Esophagus squamous epithelium (tissue), 5 donors: ENCODE measurements at regions not wholly inside any gene's neighbourhood (a gene's known extent, or its start where the extent isn't known, plus 50 kb on each side); places are given as distances from the start of the nearest gene placed in this dataset.

ENCODE experiments used
- DNase-seq: peaks from one replicate; lab custom pipeline; 2025; lab: John Stamatoyannopoulos, UW
- H3K27ac ChIP-seq, 4 donors: fragments of 200-600 bp; sonication (generic); one replicate each; pipeline ENCODE4 v1.5.1; 2016 to 2019; ENCODE audit warnings: mild to moderate bottlenecking in 1 of 4
- H3K27me3 ChIP-seq, 4 donors: fragments of 200-600 bp; sonication (generic); 1 replicate in 3 of 4; 2 replicates in 1 of 4; pipeline versions ENCODE4 v1.5.1 to v1.6.0; 2017 to 2021; ENCODE audit warnings: antibody characterized with exemption in 1 of 4
- H3K36me3 ChIP-seq, 3 donors: fragments of 200-600 bp; sonication (generic); one replicate each; pipeline ENCODE4 v1.5.1; 2016 to 2019
- H3K4me1 ChIP-seq, 3 donors: fragments of 200-600 bp; sonication (generic); one replicate each; pipeline ENCODE4 v1.5.1; 2017 to 2019
- H3K4me3 ChIP-seq, 4 donors: fragments of 200-600 bp; sonication (generic); 1 replicate in 3 of 4; 2 replicates in 1 of 4; pipeline ENCODE4 v1.5.1; 2016 to 2019; ENCODE audit warnings: mild to moderate bottlenecking in 2 of 4, moderate library complexity in 1 of 4
- H3K9me3 ChIP-seq, 3 donors: fragments of 200-600 bp; sonication (generic); one replicate each; pipeline ENCODE4 v1.5.1; 2016 to 2019
- POLR2A ChIP-seq, 4 donors: fragments of 450-650 bp; IDR thresholded peaks; one replicate each; pipeline ENCODE4 v1.6.1; 2017; ENCODE audit warnings: antibody characterized with exemption in 4 of 4, mild to moderate bottlenecking in 4 of 4, moderate library complexity in 3 of 4
- WGBS, 2 donors: methylation state at CpG; one replicate each; pipeline ENCODE4 v1.1.5; 2018; 5-methylcytosine and 5-hydroxymethylcytosine counted together
- intact Hi-C: fragments of 100-400 bp; cut with DNase I; formaldehyde crosslinking; loops from one replicate; pipeline ENCODE4 v1.15.0; 2022
- TF ChIP-seq, protein P1 (sequence below), 6 experiments: fragments of 450-650 bp in 4 of 6; fragments of 200-600 bp in 2 of 6; sonication (generic) in 2 of 6; IDR thresholded peaks; one replicate each; pipeline ENCODE4 v1.5.1; 2016 to 2019; ENCODE audit warnings: antibody characterized with exemption in 6 of 6, mild to moderate bottlenecking in 4 of 6, moderate library complexity in 4 of 6
- donor health status: DM: yes; HTN: yes; CAD: no.

DNA sequence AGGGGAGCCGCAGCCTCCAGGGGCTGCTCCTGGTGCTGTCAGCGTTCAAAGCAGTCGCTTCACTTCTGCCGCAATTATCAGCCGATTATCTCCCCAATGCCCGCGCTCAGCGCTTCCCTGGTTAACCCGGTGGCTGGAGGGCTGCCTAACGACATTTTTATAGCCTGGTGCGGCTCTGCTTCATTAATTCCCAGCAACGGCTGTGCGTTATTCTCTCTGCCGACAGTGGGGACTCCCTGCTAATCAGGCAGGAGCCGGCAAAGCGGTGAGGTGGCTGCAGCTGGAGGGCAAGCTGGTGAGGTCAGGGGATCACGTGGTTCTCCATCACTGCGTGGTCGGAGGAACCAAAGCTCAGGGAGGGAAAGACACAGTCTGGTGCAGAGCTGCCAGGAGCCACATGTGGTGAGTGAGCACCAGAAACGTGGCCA is 62.9 kb downstream of the GLRX5 start:
- TF ChIP-seq, protein P1, sequence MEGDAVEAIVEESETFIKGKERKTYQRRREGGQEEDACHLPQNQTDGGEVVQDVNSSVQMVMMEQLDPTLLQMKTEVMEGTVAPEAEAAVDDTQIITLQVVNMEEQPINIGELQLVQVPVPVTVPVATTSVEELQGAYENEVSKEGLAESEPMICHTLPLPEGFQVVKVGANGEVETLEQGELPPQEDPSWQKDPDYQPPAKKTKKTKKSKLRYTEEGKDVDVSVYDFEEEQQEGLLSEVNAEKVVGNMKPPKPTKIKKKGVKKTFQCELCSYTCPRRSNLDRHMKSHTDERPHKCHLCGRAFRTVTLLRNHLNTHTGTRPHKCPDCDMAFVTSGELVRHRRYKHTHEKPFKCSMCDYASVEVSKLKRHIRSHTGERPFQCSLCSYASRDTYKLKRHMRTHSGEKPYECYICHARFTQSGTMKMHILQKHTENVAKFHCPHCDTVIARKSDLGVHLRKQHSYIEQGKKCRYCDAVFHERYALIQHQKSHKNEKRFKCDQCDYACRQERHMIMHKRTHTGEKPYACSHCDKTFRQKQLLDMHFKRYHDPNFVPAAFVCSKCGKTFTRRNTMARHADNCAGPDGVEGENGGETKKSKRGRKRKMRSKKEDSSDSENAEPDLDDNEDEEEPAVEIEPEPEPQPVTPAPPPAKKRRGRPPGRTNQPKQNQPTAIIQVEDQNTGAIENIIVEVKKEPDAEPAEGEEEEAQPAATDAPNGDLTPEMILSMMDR (IDR thresholded peaks at IDR 0.05), result no peak
- no peak for TF ChIP-seq POLR2A (IDR thresholded peaks at IDR 0.05)
- 5 to 12% methylated on average over 7 to 17 of the region's 20 CpGs for WGBS, 2 donors
- intact Hi-C loops, result no loop called here

DNA sequence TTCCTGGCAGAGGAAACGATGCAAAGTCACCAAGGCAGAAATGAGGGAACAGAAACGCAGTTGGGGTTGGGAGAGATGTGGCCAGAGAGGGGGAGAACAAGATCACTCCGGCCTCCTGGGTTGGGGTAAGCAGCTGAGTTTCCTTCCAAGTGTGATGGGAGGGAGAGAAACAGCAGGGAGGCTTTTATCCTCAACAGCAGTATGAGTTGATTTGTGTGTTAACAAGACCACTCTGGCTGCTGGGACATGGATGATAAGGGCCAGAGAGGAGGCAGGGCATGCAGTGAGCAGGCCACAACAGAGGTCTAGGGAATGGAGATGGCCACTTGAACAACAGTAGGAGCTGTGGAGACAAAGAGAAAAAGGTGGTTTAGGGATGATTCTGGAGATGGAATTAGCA is 66.8 kb downstream of the GLRX5 start:
- TF ChIP-seq, protein P1 (IDR thresholded peaks at IDR 0.05), result no peak
- no peak for TF ChIP-seq POLR2A (IDR thresholded peaks at IDR 0.05)
- Histone ChIP-seq H3K4me1 (peaks cover 0 to 4% (median 0%) of the 10 kb centered on the region in 3 donors), H3K4me3 (no peak overlapping the region), H3K36me3 (no peaks in the 10 kb centered on the region), H3K9me3 (no peaks in the 10 kb centered on the region), H3K27me3 (peaks cover 0 to 83% (median 3%) of the 10 kb centered on the region in 4 donors), H3K27ac (no peak overlapping the region)
- intact Hi-C loops, result no loop called here
- WGBS, 2 donors, result 21 to 36% methylated on average over 3 of the region's 3 CpGs
- DNase-seq, result no peak

More for the DNA sequence above, 62.9 kb downstream of the GLRX5 start:
- peaks cover 0 to 4% (median 0%) of the 10 kb centered on the region in 3 donors for H3K4me1 ChIP-seq
- no peak overlapping the region for H3K4me3 ChIP-seq
- H3K27me3 ChIP-seq, result peaks cover 0 to 68% (median 3%) of the 10 kb centered on the region in 4 donors
- no peaks in the 10 kb centered on the region for H3K9me3 ChIP-seq
- no peak for DNase-seq
- H3K27ac ChIP-seq, result no peak overlapping the region
- H3K36me3 ChIP-seq, result no peaks in the 10 kb centered on the region

DNA sequence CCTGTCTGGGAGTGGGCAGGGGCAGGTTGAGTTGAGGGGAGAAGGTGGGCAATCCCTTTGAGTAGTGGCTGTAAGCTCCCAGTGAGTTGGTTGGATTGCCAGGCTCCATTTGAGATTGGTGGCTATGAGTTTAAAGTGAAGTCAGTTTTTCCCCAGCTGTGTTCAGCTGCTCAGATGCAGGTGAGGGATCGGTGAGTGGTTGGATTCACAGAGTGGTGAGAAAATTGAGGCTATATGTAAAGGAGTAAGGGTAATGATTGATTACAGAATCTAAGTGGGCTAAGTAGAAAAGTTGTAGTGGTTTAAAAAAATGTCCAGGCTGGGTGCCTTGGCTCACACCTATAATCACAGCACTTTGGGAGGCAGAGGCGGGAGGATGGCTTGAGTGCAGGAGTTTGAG is 68.6 kb downstream of the GLRX5 start:
- Histone ChIP-seq H3K27me3 (peaks cover 0 to 78% (median 0%) of the 10 kb centered on the region in 4 donors), H3K4me1 (no peaks in the 10 kb centered on the region), H3K36me3 (no peaks in the 10 kb centered on the region), H3K4me3 (no peak overlapping the region), H3K27ac (no peak overlapping the region), H3K9me3 (no peaks in the 10 kb centered on the region)
- 88 to 89% methylated on average over 2 of the region's 2 CpGs for WGBS, 2 donors
- TF ChIP-seq, protein P1 (IDR thresholded peaks at IDR 0.05), result no peak
- TF ChIP-seq POLR2A (IDR thresholded peaks at IDR 0.05), result no peak
- intact Hi-C loops, result no loop called here
- no peak for DNase-seq

DNA sequence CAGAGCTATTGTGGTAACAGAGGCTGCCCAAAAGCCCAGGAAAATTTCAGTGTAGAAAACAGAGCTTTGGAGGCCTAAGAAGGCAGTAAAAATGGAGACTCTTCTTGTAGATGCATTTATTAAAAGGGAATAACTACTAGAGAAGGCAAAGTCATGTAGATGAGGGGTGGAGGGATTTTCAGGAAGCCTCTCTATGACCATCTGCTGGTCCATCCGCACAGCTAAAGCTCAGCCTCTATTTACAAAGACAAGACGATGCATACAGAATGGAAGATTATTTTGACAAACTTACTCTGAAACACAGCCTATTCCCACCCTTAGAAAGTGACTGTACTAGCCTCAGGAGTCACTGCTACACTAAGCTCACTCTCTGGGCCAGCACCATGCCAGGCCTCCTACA is 71.4 kb downstream of the GLRX5 start:
- intact Hi-C loops, result no loop called here
- Histone ChIP-seq H3K27me3 (peaks cover 0 to 75% (median 0%) of the 10 kb centered on the region in 4 donors), H3K9me3 (no peaks in the 10 kb centered on the region), H3K36me3 (no peaks in the 10 kb centered on the region), H3K4me3 (no peak overlapping the region), H3K4me1 (no peaks in the 10 kb centered on the region), H3K27ac (no peak overlapping the region)
- DNase-seq, result no peak
- TF ChIP-seq, protein P1 (IDR thresholded peaks at IDR 0.05), result no peak
- no peak for TF ChIP-seq POLR2A (IDR thresholded peaks at IDR 0.05)
- WGBS, 2 donors, result 84 to 93% methylated on average over 2 of the region's 2 CpGs

DNA sequence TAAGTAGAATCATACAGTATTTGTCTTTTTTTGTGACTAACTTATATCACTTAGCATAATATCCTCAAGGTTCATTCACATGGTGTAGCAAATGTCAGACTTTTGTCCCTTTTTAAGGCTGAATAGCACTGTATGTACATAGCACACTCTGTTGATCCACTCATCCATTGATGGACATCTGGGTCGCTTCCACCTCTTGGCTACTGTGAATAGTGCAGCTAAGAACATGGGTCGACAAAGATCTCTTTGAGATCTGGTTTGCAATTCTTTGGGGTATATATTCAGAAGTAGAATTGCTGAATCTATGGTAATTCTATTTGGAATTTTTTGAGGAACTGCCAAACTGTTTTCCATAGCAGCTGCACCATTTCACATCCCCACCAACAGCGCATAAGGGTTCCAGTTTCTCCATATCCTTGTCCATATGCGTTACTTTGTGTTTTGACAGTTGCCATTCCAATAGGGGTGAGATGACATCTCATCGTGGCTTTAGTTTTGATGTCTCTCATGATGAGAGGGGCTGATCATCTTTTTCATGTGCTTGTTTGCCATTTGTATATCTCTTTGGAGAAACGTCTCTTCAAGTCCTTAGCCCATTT is 73.9 kb downstream of the GLRX5 start:
- DNase-seq, result no peak
- H3K27me3 ChIP-seq, result peaks cover 0 to 71% (median 0%) of the 10 kb centered on the region in 4 donors
- no peak for TF ChIP-seq POLR2A (IDR thresholded peaks at IDR 0.05)
- TF ChIP-seq, protein P1 (IDR thresholded peaks at IDR 0.05), result no peak
- H3K36me3 ChIP-seq, result no peaks in the 10 kb centered on the region
- 61 to 64% methylated on average over 6 of the region's 6 CpGs for WGBS, 2 donors
- no peaks in the 10 kb centered on the region for H3K9me3 ChIP-seq
- no peak overlapping the region for H3K27ac ChIP-seq
- no peaks in the 10 kb centered on the region for H3K4me1 ChIP-seq
- no peak overlapping the region for H3K4me3 ChIP-seq
- intact Hi-C loops, result no loop called here
